ENCODE measurements at regions not wholly inside any gene's neighbourhood (a gene's known extent, or its start where the extent isn't known, plus 50 kb on each side); places are given as distances from the start of the nearest gene placed in this dataset.

DNA sequence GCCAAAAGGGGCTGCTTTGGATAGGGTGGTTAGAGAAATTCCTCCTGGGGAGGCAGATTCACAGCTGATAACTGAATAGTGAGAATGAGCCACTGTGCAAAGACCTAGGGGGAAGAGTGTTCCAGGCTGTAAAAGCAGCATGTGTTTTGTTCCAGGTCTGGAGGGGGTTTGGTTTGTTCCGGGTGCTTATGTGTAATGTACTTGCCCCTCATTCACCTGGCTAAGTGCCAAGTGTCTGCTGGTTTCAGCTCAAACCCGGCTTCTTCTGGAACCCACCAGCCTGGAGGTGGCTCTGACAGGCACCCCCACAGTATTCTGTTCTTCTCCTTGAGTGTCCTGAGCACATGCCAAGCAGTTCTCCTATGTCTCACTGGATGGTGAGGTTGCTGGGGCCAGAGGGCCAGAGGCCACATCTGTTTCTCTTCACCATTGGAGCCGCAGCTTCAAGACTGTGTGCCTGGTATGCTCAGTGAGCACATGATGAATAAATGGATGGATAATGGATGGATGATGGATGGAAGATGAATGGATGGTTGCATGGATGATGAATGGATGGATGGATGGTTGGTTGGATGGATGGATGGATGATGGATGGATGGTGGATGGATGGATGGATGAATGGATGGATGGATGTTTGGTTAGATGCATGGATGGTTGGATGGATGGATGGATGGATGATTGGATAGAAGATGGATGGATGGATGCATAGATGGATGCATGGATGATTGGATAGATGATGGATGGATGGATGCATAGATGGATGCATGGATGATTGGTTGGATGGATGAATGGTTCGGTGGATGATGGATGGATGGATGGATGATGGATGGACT, 227.6 kb downstream of the BMP7 start:
- no peak for DNase-seq

DNA sequence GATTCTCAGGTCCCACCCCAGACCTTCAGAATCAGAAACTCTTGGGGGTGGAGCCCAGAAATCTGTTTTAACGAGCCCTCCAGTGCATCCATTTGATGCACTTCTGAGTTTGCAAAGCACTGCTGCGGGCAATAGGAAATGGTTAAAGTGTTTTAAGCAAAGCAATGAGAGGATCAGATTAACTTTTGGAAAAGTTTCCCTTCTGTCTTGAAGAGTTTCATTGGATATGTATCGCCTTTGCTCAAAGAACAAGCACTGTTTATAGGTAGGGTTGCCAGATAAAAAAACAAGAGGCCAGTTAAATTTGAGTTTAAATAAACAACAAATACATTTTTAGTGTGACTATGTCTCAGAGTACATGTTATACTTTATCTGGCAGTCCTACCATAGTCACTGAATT, 226.0 kb downstream of the BMP7 start:
- no peak for DNase-seq

DNA sequence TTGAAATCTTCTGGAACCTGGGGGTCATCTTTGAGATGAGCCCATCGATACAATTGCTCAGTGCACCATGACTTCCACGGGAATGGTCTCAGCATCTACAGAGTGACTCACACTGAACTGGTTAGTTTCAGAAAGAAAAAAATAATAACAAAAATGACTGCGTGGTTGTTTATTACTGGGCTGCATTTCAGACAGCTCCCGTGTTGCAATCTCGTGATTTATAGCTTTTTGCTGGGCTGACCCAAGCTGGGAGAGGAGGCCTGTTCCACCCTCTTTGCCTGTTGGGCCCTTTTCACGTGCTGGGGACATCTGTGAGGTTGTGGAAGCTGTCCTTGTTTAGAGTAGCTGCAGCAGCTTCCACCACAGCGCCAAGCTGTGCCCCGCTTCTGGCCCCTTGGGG, 225.5 kb downstream of the BMP7 start:
- DNase-seq, result no peak

DNA sequence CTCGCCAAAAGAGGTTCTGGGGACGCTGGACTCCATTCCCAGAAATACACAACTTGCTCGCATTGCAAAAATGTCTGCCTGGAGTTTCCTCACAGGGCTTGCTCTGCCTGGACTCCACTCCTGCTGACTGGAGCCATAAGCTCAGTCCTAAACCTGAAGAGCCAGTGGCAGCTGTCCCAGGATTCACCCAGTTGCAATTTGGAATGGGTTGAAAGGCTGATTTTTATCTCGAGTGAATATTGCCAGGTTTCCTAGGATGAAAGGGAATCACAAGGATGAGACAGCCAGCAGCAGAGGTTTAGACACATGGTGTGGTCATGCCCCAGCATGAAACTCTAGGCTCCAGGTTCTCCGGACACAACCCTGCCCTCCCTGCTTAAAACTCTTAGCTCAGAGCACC, 223.3 kb downstream of the BMP7 start:
- DNase-seq, result no peak

DNA sequence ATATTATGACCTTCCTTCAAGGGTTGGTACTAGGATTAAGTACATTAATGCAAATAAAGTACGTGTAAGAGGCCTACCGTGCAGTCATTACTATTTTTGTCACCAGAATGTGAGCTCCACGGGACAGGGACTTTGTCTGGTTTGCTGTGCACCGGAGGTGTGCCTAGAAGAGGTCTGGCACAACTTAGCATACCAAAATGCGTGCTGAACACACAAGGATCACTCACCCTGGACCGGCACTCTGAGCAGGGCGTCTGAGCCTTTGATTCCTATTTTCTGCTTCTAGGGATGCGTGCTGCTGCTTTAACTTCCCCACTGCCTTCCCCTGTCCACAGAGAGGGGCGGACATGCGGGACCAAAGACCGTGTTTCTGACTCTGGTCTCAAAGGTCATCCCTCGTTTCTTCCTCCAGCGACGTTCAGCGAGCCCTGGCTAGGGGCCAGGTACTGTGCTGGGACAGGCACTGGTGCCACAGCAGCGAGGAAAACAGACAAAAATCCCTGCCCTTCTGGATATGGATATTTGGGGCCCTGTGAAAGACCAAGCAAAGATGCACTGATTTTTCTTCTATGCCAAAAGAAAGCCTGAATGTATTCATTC, 222.7 kb downstream of the BMP7 start:
- no peak for DNase-seq

DNA sequence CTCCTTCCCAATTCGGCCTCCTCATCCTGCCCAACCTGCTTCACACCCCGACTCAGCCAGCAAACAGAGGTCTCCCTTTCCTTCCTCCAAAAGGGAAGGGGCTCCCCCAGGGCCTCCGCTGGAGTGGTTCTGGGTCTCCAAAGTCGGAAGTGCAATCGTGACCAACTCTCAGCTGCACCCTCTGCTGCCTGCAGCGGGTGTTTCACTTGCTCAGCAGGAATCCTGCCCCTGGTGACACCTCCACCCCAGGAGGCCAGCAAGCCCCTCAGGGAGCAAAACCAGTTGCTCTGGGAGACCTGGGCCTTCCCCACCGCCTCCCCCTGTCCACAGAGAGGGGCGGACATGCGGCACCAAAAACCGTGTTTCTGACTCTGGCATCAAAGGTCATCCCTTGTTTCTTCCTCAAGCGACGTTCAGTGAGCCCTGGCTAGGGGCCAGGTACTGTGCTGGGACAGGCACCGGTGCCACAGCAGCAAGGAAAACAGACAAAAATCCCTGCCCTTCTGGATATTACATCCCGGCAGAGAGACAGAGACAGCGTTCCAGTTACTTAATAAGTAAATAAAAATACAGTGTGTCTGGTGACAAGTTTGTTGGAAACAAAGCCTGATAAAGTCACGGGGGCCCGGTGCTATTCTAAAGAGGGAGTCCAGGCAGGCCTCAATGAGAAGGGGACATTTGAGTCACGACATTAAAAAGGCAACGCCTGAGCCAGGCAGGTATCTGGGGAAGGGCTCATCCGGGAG, 219.0 kb downstream of the BMP7 start:
- no peak for DNase-seq

DNA sequence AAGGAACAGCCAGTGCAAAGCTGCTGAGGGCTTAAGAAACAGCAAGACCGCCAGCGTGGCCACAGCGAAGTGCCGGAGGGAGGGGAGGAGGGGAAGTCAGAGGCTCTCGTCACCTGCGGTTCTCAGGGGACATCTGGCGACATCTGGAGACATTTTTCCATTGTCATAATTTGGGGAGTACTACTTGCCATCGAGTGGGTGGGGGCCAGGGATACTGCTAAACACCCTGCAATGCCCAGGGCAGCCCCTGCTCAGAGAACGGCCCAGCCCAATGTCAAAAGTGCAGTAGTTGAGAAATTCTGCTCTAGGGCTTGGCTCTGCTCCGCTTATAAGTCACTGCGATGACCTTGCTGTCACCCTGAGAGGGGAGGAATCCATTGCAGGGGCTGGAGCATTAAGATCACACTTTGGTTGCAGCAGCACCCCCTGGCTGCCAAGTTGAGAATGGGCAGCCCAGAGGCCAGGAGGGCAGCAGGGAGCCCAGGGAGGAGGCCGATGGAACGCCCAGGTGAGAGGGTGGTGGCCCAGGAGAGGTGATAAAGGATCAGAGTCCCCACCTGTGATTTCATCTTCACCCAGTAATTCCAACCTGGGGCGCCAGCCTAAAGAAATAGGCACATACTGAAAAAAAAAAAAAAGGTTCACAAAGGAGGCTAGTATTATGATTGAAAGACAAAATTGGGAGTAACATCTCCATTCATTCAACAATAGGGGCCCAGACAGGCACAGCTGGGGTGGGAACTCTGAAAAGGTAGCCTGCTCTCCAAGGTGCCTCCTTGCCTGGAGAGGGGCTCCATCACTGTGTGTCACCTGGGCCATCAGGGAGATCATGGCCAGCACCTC, 218.2 kb downstream of the BMP7 start:
- no peak for DNase-seq

DNA sequence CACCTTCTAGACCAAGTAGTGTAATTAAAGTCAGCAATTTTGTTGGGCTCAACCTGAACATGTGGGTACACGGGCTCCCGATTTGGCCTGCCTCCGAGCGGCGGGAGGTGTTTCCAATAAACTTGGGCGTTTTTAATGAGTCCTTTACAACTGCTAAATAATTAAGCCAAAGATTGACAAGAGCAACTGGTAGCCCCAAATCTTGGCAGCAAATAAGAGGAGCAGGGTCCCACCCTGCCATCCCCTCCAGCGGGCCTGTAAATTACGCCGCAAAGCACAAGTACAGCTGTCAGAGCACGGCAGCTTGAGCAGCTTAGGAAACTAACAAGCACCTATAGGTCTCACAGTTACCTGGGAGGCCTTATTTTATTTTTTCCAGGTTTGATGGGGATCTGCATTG, 217.1 kb downstream of the BMP7 start:
- DNase-seq, result no peak

DNA sequence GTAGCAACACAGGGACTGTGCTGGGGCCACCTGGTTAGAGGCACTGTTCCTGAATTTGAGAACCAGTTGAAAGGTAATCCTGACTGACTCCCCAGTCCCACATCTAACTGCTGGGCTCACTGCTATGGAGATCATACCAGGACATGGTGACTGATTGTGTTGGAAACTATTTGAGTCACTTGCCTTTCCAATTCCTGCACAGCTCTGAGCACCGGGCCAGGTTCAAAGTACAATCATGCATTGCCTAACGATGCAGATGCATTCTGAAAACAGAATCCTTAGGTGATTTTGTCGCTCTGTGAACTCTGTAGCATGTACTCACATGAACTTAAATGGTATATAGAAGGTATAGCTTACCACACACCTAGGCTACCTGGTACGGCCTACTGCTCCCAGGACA, 215.3 kb downstream of the BMP7 start:
- DNase-seq, result no peak

DNA sequence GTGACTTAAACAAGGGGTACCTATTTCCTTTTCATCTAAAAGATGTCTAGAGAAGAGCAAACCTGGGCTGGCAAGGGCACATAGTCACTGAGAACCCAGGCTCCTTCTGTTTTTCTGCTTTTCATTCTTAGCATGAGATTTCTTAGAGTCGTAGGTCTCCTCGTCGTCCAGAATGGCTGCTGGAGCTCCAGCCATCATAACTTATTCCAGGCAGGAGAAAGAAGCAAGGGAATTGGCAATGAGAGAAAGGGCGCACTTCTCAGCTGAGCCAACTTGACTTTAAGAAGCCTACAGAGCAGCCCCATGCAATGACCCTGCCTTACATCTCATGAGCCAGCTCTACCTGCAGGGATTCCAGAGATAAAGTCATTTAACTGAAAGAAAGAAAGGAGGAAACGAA, 213.4 kb downstream of the BMP7 start:
- DNase-seq, result no peak

DNA sequence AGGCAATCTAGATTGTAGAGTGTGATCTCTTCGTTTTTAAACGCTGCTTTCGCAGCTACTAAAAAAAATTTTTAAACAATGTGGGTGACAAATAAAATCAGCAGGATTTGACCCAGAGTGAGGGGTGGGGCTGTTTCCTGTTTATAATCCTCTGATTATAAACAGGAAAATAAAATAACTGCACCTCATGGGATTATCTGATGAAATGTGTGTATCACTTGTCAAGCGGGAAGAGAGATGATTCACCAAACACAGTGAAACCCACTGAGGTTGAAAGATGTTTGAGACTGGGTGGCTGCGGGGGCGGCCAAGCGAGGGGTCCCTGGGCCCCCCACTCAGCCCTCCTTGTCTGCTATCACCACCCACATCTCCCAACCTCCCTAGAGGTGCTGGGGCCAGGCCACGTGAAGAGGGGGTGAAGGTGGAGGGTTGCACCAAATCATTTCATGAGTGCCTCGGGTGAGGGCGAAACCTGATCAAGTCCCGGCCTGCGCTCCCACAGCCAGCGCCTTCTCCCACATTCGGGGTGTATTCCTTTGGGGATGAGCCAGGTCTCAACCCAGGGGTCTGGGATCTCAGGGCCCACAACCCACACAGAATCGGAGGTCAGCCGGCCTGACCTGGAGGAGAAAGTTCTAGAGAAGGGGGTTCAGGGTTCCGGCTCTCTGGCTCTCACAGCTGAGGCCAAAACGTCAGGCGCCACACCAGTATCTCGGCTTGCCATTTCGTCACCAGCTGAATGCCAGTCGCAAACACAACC, 212.5 kb downstream of the BMP7 start:
- DNase-seq, result no peak

DNA sequence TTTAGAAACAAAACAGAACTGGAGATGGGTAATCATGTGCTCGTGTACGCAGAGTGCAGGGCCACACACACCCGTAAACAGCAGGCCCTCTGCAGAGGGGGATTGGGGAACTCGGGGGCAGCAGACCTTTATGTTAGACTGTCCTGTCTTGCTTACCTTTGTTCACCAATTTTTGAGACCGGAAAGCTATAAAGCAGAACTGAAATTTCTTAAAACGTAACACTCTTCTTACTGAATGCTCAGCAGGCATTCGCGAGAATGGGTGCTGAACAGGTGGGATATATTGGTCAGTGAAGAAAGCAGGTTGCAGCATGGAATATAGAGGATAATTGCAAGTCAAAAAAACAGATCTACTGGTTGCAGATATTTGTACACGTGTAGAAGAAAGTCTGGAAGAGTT, 211.1 kb downstream of the BMP7 start:
- DNase-seq, result no peak

DNA sequence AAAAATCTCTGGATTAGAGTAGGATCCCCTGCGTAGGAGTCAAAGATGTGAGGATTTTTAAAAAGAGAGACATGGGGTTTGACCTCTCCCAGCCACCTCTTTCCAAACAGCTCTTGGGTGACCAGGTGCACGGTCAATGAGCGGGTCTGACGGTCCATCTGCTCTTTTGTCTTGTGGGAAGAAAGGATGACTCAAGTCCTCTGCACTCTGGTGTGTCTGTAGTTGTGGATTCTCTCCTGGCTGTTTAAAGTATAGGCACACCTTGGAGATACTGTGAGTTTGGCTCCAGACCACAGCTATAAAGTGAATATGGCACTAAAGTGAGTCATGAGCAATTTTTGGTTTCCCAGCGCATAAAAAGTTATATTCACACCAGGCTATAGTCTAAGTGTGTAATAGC, 209.8 kb downstream of the BMP7 start:
- no peak for DNase-seq

DNA sequence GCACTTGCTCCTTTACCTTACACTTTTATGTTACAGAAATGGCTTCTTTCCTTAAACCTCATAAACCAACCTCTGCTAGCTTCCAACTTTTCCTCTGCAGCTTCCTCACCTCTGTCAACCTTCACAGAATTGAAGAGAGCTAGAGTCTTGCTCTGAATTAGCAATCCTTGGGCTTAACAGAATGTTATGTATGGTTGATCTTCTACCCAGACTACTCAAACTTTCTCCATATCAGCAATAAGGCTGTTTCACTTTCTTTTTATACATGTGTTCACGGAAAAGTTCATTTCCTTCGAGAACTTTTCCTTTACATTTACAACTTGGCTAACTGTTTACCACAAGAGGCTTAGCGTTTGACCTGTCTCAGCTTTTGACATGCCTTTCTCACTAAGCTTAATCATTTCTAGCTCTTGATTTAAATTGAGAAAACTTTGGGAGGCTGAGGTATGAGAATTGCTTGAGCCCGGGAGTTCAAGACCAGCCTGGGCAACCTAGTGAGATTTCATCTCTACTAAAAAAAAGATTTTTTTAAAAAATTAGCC, 207.3 kb downstream of the BMP7 start:
- no peak for DNase-seq

DNA sequence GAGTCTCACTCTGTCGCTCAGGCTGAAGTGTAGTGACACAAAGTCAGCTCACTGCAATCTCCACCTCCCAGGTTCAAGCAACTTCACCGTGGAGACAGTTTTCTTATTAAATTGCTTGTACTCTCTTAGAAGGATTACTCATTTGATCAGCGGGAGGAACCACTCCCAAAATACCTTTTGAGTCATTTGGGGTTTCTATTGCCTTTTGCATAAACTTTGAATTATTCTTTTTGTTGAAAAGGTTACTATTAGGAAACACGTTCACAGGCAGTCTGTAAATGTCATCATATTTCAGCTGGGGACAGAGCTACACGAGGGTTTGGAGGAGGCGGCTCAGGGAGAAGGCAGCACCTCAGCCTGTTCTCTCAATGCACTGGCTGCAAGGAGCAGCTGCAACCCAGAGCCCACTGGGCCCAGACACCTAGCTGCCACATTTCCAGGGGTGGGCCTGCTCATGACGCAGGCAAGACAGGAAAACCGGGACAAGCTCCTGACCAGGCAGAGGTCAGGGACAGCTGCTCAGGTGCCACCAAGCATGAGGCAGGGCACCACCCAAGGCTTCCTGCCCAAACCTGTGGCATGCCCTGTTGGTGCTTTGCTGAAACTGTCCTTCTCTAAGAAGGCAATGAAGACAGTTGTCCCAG, 205.9 kb downstream of the BMP7 start:
- no peak for DNase-seq

DNA sequence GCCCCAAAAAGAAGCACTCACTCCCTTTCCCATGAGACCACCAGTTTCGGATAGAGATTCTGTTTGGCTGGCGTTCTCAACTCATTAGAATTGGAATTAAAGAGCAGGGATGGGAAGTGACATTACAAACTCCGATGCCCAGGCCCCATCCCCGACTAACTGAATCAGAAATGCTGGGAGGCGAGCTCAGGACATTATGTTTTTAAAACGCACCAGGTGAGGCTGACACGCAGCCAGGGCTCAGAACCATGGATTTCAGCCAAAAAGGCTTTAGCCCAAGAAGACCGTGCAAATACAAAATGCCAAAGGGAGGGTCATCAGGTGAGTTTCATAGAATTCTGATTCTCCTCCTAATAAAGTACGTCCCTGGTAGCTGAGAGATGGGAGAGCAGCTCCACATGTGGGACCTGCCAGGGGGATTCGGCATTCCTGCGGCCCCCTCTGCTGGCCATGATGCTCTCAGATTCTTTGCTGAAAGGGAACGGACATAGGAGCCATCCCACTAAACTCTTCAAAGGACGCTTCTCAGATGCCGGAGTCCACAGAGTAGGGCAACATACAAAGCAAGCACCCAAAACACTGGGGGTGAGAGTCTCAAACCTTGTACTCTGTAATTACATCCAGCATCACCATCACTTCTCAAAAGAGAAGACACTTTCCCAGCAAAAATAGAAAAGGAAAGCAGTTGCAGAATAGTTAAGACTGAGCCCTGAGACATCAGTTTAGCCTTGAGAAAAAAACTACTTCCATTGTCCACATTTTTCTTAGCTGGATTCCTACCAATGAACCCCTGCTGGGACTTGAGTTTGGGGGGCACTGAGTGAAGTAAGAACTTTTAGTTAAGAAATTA, 205.2 kb downstream of the BMP7 start:
- DNase-seq, result no peak

DNA sequence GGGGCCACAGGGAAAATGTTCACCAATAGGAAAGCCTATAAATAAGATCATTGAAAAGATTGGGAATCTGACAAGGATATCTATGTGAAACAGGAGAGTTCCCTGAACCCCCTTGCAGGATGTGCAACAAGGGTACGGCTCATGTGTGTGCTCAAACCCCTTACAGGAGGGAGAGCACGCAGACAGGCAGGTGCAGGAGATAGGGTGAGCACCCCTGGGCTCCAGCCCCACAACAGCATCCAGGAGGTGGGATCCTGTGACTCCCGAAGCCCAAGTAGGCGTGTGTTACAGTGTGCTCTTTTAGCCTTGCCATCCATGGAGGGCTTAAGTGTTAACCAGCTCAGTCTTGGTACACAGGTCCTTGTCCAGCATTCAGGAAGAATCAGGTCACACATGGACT, 204.2 kb downstream of the BMP7 start:
- no peak for DNase-seq

DNA sequence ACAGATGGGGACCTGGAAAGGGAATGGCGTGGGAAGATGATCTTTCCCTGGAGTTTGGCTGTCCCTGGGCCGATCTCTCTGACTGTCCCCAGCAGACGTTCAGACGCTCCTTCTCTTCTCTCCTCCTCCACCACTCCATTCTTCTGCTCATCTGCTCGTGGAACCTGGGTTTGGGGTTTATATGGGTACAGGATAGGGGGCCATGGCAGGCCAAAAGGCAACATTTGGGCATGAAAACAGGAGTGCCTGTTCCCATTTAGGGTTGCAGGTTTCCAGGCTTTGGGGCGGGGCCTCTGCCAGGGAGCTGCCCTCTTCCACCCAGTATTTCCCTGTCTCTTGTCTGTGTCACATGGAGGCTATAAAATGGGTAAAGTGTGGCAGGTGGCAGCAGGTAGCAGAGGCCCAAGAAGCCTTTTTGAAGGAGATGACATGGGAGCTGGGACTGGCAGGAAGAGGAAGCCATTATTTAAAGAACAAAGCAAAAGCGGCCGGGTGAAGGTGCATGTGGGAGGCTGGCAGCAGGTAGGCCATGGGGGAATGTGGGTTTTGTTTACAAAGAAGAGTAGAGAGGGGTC, 203.7 kb downstream of the BMP7 start:
- no peak for DNase-seq

DNA sequence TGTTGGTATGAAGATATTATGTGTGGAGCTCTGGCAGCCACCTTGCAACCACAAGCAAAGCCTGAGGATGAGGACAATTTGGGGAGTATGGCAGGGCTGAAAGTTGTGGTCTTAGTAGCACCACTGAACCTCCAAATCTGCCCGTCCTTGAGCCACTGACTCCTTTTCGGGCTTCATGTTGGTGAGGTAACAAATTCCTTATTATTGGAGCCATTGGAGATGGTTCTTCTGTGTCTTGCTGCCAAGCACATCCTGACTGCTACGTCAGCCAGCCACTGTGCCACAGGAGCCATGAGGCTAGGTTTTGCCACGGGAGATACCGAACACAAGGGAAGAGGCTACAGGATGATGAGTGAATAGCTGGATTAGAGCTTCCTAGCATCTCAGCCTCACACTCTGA, 201.6 kb downstream of the BMP7 start:
- DNase-seq, result no peak

DNA sequence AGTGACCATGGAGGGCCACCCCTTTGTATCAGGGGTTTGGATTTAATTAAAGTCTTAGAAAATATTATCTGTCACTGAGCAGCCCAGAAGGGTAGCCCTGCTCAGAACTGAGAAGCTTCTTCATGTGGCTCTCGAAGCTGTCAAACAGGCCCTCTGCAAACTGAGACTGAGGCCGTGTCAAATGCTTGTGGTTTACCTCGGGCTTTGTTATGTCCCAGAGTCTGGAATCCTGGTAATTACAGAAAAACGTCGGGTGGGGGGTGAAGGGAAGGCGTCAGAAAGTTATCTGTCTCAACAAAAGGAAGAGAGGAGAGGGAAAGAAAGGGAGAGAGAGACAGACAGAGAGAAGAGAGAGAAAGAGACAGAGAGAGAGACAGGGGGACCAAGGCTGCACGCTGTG, 200.8 kb downstream of the BMP7 start:
- no peak for DNase-seq
